Keratinocyte (primary cell): ENCODE measurements at regions not wholly inside any gene's neighbourhood (a gene's known extent, or its start where the extent isn't known, plus 50 kb on each side); places are given as distances from the start of the nearest gene placed in this dataset.

ENCODE experiments used
- DNase-seq: peaks from one replicate; pipeline ENCODE4 v3.0.0-alpha.2; 2011; ENCODE audit warnings: low read depth, missing footprints, low spot score
- FAIRE-seq: peaks from 2 replicates; lab custom pipeline; 2011; peaks lifted over from hg19 to GRCh38; lab: Jason Lieb, UNC
- H2AFZ ChIP-seq: 2 replicates; pipeline ENCODE4 v1.6.0; 2012; ENCODE audit warnings: low read length, control low read depth, inconsistent platforms; ENCODE audit not compliant: control insufficient read depth
- H3K27ac ChIP-seq: 2 replicates; pipeline ENCODE4 v1.5.1; 2011; ENCODE audit warnings: low read length; ENCODE audit not compliant: control insufficient read depth, insufficient read depth
- H3K27me3 ChIP-seq: 3 replicates; pipeline ENCODE4 v1.6.0; 2011; ENCODE audit warnings: low read length; ENCODE audit not compliant: control insufficient read depth, insufficient read depth; ENCODE audit errors: extremely low read depth
- H3K36me3 ChIP-seq, 2 experiments: 2 replicates in 1 of 2; 3 replicates in 1 of 2; pipeline ENCODE4 v1.5.1; 2011; ENCODE audit warnings: low read length in 2 of 2, mild to moderate bottlenecking in 1 of 2; ENCODE audit not compliant: control insufficient read depth in 2 of 2, insufficient read depth in 2 of 2; ENCODE audit errors: extremely low read depth in 1 of 2
- H3K4me1 ChIP-seq: 3 replicates; pipeline ENCODE4 v1.5.1; 2011; ENCODE audit warnings: low read length; ENCODE audit not compliant: control insufficient read depth, insufficient read depth; ENCODE audit errors: extremely low read depth
- H3K4me2 ChIP-seq: 3 replicates; pipeline ENCODE4 v1.6.0; 2011; ENCODE audit warnings: low read depth, low read length; ENCODE audit not compliant: control insufficient read depth, insufficient read depth; ENCODE audit errors: extremely low read depth
- H3K4me3 ChIP-seq, 3 experiments: fragments of 200-600 bp in 1 of 3; sonication (generic) in 1 of 3; 2 replicates in 2 of 3; 3 replicates in 1 of 3; pipeline ENCODE4 v1.5.1; 2011 to 2016; ENCODE audit warnings: low read length in 3 of 3, mild to moderate bottlenecking in 3 of 3, control low read depth in 2 of 3, inconsistent platforms in 1 of 3, low read depth in 1 of 3, mixed read lengths in 1 of 3, mixed run types in 1 of 3, moderate library complexity in 1 of 3; ENCODE audit not compliant: control insufficient read depth in 2 of 3, insufficient read depth in 2 of 3; ENCODE audit errors: extremely low read depth in 1 of 3
- H3K79me2 ChIP-seq: 2 replicates; pipeline ENCODE4 v1.6.0; 2012; ENCODE audit warnings: low read length; ENCODE audit not compliant: control insufficient read depth, insufficient read depth
- H3K9ac ChIP-seq: 3 replicates; pipeline ENCODE4 v1.6.0; 2011; ENCODE audit warnings: low read length; ENCODE audit not compliant: control insufficient read depth, insufficient read depth; ENCODE audit errors: extremely low read depth
- H3K9me1 ChIP-seq: 3 replicates; pipeline ENCODE4 v1.6.0; 2011; ENCODE audit warnings: low read length; ENCODE audit not compliant: control insufficient read depth, insufficient read depth; ENCODE audit errors: extremely low read depth
- H3K9me3 ChIP-seq: 2 replicates; pipeline ENCODE4 v1.5.1; 2012; ENCODE audit warnings: low read depth, low read length; ENCODE audit not compliant: control insufficient read depth
- H4K20me1 ChIP-seq: 3 replicates; pipeline ENCODE4 v1.6.0; 2011; ENCODE audit warnings: low read length; ENCODE audit not compliant: control insufficient read depth, insufficient read depth; ENCODE audit errors: extremely low read depth
- CTCF ChIP-seq, 3 experiments: IDR thresholded peaks in 1 of 3; conservative IDR thresholded peaks in 1 of 3; optimal IDR thresholded peaks in 1 of 3; 2 replicates in 2 of 3; 3 replicates in 1 of 3; pipeline versions ENCODE3 to v1.5.1; 2011; ENCODE audit warnings: low read length in 3 of 3, mild to moderate bottlenecking in 3 of 3, moderate library complexity in 2 of 3, control low read depth in 1 of 3, inconsistent platforms in 1 of 3; ENCODE audit not compliant: insufficient read depth in 2 of 3; ENCODE audit errors: extremely low read depth in 1 of 3
- EZH2 ChIP-seq: IDR thresholded peaks from one replicate; pipeline ENCODE4 v1.6.1; 2012; ENCODE audit warnings: inconsistent platforms, mild to moderate bottlenecking, low read length, moderate library complexity
- dilution Hi-C: fragments of 300-500 bp; cut with MboI; formaldehyde crosslinking; loops from one replicate; pipeline ENCODE4 v1.7.0; 2020; ENCODE audit warnings: low sequenced_read_pairs; ENCODE audit not compliant: extremely low pct_ligation_motif_present

- Histone ChIP-seq H3K9me3 (no peaks in the 10 kb centered on the region), H3K9me1 (no peaks in the 10 kb centered on the region), H3K27ac (no peak overlapping the region), H3K79me2 (no peaks in the 10 kb centered on the region), H4K20me1 (no peaks in the 10 kb centered on the region), H3K4me3 (no peak overlapping the region), H2AFZ (no peak overlapping the region), H3K4me2 (no peak overlapping the region), H3K9ac (no peak overlapping the region), H3K27me3 (no peaks in the 10 kb centered on the region), H3K4me1 (peaks cover 12% of the 10 kb centered on the region), H3K36me3 (no peaks in the 10 kb centered on the region)
- TF ChIP-seq CTCF (optimal IDR thresholded peaks at IDR 0.05 in 1 of 3, IDR thresholded peaks at IDR 0.05 in 1 of 3, conservative IDR thresholded peaks at IDR 0.05 in 1 of 3; ENCODE audit: extremely low read depth in 1 of 3, insufficient read depth in 2 of 3, low read length in 3 of 3) (no peak), EZH2 (no peak)
- FAIRE-seq (peak; percentile 59), DNase-seq (no peak)
- dilution Hi-C loops = no loop called here
These were observed 134.4 kb upstream of the VEGFC start for GRCh38 chr4:176927117-176927516.

GRCh38 chr4:176927664-176928063 is 134.9 kb upstream of the VEGFC start:
- no peaks in the 10 kb centered on the region for H3K9me3 ChIP-seq
- H3K4me3 ChIP-seq = no peak overlapping the region
- no peak for TF ChIP-seq CTCF (optimal IDR thresholded peaks at IDR 0.05 in 1 of 3, IDR thresholded peaks at IDR 0.05 in 1 of 3, conservative IDR thresholded peaks at IDR 0.05 in 1 of 3; ENCODE audit: extremely low read depth in 1 of 3, insufficient read depth in 2 of 3, low read length in 3 of 3)
- no peak for TF ChIP-seq EZH2
- no peaks in the 10 kb centered on the region for H3K9me1 ChIP-seq
- no peaks in the 10 kb centered on the region for H3K79me2 ChIP-seq
- dilution Hi-C loops = no loop called here
- H3K27ac ChIP-seq = no peak overlapping the region
- no peak for DNase-seq
- no peak overlapping the region for H2AFZ ChIP-seq
- peak; percentile 55 for FAIRE-seq
- H3K9ac ChIP-seq = no peak overlapping the region
- H3K4me2 ChIP-seq = peak overlapping the region; percentile 16
- H3K36me3 ChIP-seq = no peaks in the 10 kb centered on the region
- no peaks in the 10 kb centered on the region for H4K20me1 ChIP-seq
- no peaks in the 10 kb centered on the region for H3K27me3 ChIP-seq
- peaks cover 12% of the 10 kb centered on the region for H3K4me1 ChIP-seq
